Tibial nerve (tissue), 4 donors: ENCODE measurements at regions not wholly inside any gene's neighbourhood (a gene's known extent, or its start where the extent isn't known, plus 50 kb on each side); places are given as distances from the start of the nearest gene placed in this dataset.

Experiments used
- EP300 ChIP-seq, 2 donors: sonication (generic); formaldehyde crosslinking; IDR thresholded peaks; one replicate each; pipeline ENCODE4 v1.6.1; 2017; ENCODE audit warnings: antibody characterized with exemption in 2 of 2, mild to moderate bottlenecking in 1 of 2
- TF ChIP-seq, protein P1 (sequence below), 5 experiments: fragments of 200-600 bp in 3 of 5; fragments of 450-650 bp in 2 of 5; sonication (generic) in 3 of 5; IDR thresholded peaks; one replicate each; pipeline ENCODE4 v1.5.1; 2016 to 2019; ENCODE audit warnings: antibody characterized with exemption in 5 of 5, mild to moderate bottlenecking in 3 of 5, moderate library complexity in 2 of 5

DNA sequence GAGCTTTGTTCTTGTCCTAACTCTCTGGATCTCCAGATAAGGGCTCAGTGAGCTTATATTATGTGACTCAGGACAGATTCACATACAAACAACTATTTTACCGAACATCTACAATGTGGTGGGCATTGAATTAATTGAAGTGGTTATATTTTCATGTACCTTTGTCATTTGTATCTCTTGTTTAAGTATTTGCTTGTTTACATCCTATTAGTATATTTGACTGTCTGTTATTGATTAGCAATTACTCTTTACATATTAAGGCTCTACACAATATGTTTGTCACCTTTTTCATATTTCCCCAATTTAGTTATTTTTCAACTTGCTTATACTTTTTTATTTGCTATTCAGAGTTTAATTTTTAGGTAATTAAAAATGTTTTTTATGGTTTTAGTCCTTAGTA, 222.4 kb downstream of the TFAP2C start:
- TF ChIP-seq, protein P1, sequence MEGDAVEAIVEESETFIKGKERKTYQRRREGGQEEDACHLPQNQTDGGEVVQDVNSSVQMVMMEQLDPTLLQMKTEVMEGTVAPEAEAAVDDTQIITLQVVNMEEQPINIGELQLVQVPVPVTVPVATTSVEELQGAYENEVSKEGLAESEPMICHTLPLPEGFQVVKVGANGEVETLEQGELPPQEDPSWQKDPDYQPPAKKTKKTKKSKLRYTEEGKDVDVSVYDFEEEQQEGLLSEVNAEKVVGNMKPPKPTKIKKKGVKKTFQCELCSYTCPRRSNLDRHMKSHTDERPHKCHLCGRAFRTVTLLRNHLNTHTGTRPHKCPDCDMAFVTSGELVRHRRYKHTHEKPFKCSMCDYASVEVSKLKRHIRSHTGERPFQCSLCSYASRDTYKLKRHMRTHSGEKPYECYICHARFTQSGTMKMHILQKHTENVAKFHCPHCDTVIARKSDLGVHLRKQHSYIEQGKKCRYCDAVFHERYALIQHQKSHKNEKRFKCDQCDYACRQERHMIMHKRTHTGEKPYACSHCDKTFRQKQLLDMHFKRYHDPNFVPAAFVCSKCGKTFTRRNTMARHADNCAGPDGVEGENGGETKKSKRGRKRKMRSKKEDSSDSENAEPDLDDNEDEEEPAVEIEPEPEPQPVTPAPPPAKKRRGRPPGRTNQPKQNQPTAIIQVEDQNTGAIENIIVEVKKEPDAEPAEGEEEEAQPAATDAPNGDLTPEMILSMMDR (IDR thresholded peaks at IDR 0.05): no peak
- TF ChIP-seq EP300 (IDR thresholded peaks at IDR 0.05): no peak
